Small intestine (tissue), 7 donors: ENCODE measurements at regions not wholly inside any gene's neighbourhood (a gene's known extent, or its start where the extent isn't known, plus 50 kb on each side); places are given as distances from the start of the nearest gene placed in this dataset.
"Not testable (repeated sequence)": the region's sequence is repeated elsewhere in the genome, so short reads cannot be mapped to it uniquely, and the experiment has no call there.

ENCODE experiments used
- DNase-seq, 2 donors: peaks; one replicate each; pipeline versions ENCODE4 v3.0.0 to v3.0.0-alpha.2; 2013
- FAIRE-seq: peaks from 2 replicates; lab custom pipeline; 2012; peaks lifted over from hg19 to GRCh38; lab: Jason Lieb, UNC
- H3K27ac ChIP-seq, 3 donors: one replicate each; pipeline ENCODE4 v1.5.1; 2013; ENCODE audit warnings: low read length in 2 of 3, mild to moderate bottlenecking in 2 of 3, control low read depth in 1 of 3, inconsistent platforms in 1 of 3, low read depth in 1 of 3, moderate library complexity in 1 of 3
- H3K27me3 ChIP-seq, 3 donors: one replicate each; pipeline ENCODE4 v1.6.1; 2013; ENCODE audit warnings: low read length in 3 of 3, inconsistent platforms in 1 of 3; ENCODE audit not compliant: control insufficient read depth in 3 of 3, insufficient read depth in 3 of 3
- H3K36me3 ChIP-seq, 3 donors: one replicate each; pipeline ENCODE4 v1.6.1; 2013; ENCODE audit warnings: low read length in 3 of 3, inconsistent platforms in 1 of 3, low read depth in 1 of 3, mild to moderate bottlenecking in 1 of 3, moderate library complexity in 1 of 3; ENCODE audit not compliant: control insufficient read depth in 3 of 3, insufficient read depth in 2 of 3
- H3K4me1 ChIP-seq, 3 donors: one replicate each; pipeline ENCODE4 v1.6.1; 2013; ENCODE audit warnings: low read length in 2 of 3, inconsistent platforms in 1 of 3, low read depth in 1 of 3, mild to moderate bottlenecking in 1 of 3, moderate library complexity in 1 of 3; ENCODE audit not compliant: control insufficient read depth in 3 of 3, insufficient read depth in 2 of 3
- H3K4me3 ChIP-seq, 3 donors: one replicate each; pipeline ENCODE4 v1.5.1; 2013; ENCODE audit warnings: low read length in 3 of 3, control low read depth in 1 of 3, inconsistent platforms in 1 of 3, low read depth in 1 of 3, mild to moderate bottlenecking in 1 of 3, moderate library complexity in 1 of 3
- H3K9me3 ChIP-seq, 2 donors: one replicate each; pipeline ENCODE4 v1.6.1; 2013; ENCODE audit warnings: low read depth in 1 of 2, low read length in 1 of 2; ENCODE audit not compliant: control insufficient read depth in 2 of 2, insufficient read depth in 1 of 2
- WGBS, 3 donors: extraction: QIAGEN DNeasy Blood & Tissue Kit; methylation state at CpG; one replicate each; pipeline ENCODE4 v1.1.7; 2013; 5-methylcytosine and 5-hydroxymethylcytosine counted together
- donor health status: healthy with polysubstance abuse.
- donor health status: control.
- donor health status: control.
- donor health status: Bipolar disorder and iron deficiency.
- donor health status: healthy.

DNA sequence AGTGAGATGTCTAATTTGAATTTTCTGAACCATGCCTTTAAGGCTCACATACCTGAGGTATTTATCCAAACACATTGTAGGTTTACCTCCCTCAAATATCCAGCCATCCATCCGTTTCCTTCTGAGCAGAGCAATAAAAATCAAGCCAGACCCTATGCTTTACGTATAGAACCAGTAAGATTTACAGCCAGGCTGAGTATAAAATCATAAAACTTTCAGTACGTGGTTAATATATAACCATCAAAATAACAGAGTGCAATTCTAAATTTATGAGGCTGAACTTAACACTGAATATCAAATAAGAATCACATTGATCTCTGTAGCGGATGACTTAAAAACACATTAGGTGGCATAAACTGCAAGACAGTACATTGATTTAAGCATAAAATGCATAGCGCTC, 877.9 kb upstream of the WWC1 start:
- DNase-seq, result peak; percentile 46 to 62
- WGBS, 3 donors, result 18 to 62% (median 37%) methylated on average over 5 of the region's 5 CpGs
- Histone ChIP-seq H3K4me3 (no peak overlapping the region), H3K27ac (no peak overlapping the region), H3K9me3 (no peaks in the 10 kb centered on the region), H3K27me3 (no peaks in the 10 kb centered on the region), H3K36me3 (no peaks in the 10 kb centered on the region), H3K4me1 (peaks cover 0 to 6% (median 2%) of the 10 kb centered on the region in 3 donors)
- FAIRE-seq, result no peak

DNA sequence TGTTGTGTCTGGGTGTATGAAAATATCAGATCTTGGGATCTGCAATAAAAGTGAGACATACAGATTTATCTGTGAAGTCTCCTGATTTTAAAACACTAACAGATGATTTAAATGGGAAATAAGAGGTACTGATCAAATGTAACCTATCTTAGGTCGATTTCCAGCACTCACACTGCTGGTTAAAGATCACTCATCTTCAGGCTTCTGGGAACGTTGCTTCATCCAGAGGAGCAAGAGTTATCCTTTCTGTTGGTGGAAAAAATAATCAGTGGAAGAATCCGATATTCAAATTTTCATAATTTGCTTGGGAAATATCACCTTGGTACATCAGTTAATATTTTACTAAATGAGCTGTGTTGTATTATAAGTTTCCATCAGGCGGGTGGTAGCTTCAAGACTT, 876.8 kb upstream of the WWC1 start:
- Histone ChIP-seq H3K36me3 (no peaks in the 10 kb centered on the region), H3K27me3 (no peaks in the 10 kb centered on the region), H3K4me3 (no peak overlapping the region), H3K27ac (no peak overlapping the region), H3K9me3 (no peaks in the 10 kb centered on the region), H3K4me1 (peaks cover 0 to 6% (median 2%) of the 10 kb centered on the region in 3 donors)
- FAIRE-seq (no peak), DNase-seq (peak in 1 of 2 donors; percentile 4)
- WGBS, 3 donors, result 16 to 55% (median 29%) methylated on average over 4 of the region's 4 CpGs

DNA sequence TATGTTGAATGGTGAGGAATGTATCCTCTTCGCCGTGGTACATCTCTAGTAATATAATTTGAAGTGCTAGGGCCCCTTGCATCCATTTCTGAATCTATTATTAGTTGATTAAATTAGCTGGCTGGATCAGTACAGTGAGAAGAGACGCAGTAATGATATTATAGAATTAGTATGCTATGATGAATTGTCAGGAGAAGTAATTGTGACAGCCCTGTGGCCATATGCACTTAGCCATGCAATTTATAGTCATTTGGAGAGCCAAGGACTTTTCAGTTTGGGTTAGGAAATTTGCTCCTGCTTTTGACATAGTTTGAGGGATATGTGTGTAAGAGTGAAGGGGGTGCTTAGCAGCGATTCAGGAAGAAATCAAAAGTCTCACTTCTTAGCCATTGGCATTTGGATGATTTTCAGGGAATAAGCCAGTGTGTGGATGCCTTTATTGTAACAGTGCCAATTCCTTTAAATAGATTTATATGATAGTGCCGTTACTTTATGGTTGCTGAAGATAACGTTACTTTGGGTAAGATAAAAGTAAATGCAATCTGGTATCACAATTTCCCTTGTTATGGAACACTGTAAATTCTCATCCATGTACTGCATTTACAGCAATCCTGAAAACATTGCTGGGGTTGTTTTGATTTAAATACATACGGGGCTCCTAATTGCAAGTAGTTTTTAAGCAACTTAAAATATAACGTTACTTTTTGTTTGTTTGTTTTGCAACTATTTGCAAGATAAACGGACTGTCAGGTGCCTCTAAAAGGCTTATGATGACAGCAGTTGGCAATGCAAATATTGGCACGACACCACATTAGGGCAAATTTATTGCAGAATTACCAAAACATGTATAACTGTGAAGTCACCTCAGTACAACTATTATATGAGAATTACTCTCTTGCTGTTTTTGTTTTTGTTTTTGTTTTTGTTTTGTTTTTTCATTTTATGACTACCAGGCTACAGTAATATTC, 875.4 kb upstream of the WWC1 start:
- no peaks in the 10 kb centered on the region for H3K36me3 ChIP-seq
- no peaks in the 10 kb centered on the region for H3K27me3 ChIP-seq
- no peak overlapping the region for H3K4me3 ChIP-seq
- no peak overlapping the region for H3K27ac ChIP-seq
- no peaks in the 10 kb centered on the region for H3K9me3 ChIP-seq
- DNase-seq (no peak), FAIRE-seq (no peak)
- 34 to 48% (median 36%) methylated on average over 10 of the region's 10 CpGs for WGBS, 3 donors
- peaks cover 0 to 6% (median 2%) of the 10 kb centered on the region in 3 donors for H3K4me1 ChIP-seq

DNA sequence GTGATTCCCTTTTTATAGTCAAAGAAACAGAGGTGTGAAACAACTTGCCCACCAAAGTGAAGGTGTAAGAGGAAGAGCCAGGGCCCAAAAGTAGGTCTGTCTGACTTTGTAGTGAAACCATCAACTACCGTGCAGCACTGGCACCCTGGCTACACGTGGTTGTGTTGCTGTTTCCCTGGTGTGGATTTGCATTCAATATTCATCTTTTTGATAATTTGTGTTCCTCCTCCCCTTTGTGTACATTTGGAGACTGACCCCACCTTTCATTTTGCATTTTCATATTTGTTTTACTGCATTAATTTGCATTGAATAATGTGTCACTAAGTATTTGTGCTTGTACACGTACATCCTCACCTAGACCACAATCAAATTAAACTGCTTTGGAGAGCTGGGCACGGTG, 873.8 kb upstream of the WWC1 start:
- Histone ChIP-seq H3K9me3 (no peaks in the 10 kb centered on the region), H3K4me1 (peaks cover 0 to 6% (median 2%) of the 10 kb centered on the region in 3 donors), H3K4me3 (no peak overlapping the region), H3K36me3 (no peaks in the 10 kb centered on the region), H3K27ac (no peak overlapping the region), H3K27me3 (no peaks in the 10 kb centered on the region)
- no peak for DNase-seq
- WGBS, 3 donors, result 86 to 90% (median 89%) methylated on average over 4 of the region's 4 CpGs
- no peak for FAIRE-seq

DNA sequence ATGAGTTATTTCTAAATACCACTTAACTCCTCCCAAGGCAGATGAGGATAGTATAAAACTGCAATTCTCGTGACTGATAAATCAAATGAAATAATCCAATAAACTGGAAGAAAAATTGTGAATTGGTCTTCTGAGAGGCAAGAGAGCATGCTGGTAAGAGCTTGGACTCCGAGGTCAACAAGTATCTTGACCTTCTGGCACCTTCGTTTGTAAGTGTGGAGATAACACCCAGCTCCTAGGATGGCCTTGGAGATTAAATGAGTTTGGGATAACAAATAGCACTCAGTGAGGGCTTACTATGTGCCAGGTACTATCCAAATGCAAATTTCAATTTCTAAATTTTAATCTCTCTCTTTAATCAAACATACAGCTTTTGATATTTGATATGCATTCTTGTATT, 866.3 kb upstream of the WWC1 start:
- Histone ChIP-seq H3K36me3 (no peaks in the 10 kb centered on the region), H3K27ac (no peak overlapping the region), H3K27me3 (no peaks in the 10 kb centered on the region), H3K9me3 (no peaks in the 10 kb centered on the region), H3K4me3 (no peak overlapping the region), H3K4me1 (no peaks in the 10 kb centered on the region)
- WGBS, 3 donors, result 36 to 48% (median 37%) methylated on average over 3 of the region's 3 CpGs
- no peak for DNase-seq
- FAIRE-seq, result no peak

DNA sequence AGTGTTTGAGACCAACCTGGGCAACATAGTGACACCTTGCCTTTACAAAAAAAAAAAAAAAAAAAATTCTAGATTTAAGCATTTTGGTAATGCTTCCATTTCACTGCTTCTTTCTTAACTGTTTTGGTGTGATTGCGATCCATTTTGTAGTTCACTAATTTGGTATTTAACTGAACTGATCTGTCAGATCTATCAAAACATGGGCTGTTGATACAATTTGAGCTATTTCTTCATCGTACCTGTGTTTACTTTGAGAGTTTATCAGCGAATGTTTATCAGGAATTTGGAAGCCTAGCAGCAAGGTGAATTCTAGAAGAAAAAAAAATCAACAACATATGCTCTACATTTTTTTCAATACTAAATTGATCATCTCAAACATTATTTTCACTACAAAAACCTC, 864.9 kb upstream of the WWC1 start:
- Histone ChIP-seq H3K27me3 (no peaks in the 10 kb centered on the region), H3K27ac (no peak overlapping the region), H3K4me1 (no peaks in the 10 kb centered on the region), H3K4me3 (no peak overlapping the region), H3K36me3 (no peaks in the 10 kb centered on the region), H3K9me3 (no peaks in the 10 kb centered on the region)
- FAIRE-seq (no peak), DNase-seq (no peak)
- WGBS, 3 donors, result 42 to 60% (median 44%) methylated on average over 3 of the region's 3 CpGs

DNA sequence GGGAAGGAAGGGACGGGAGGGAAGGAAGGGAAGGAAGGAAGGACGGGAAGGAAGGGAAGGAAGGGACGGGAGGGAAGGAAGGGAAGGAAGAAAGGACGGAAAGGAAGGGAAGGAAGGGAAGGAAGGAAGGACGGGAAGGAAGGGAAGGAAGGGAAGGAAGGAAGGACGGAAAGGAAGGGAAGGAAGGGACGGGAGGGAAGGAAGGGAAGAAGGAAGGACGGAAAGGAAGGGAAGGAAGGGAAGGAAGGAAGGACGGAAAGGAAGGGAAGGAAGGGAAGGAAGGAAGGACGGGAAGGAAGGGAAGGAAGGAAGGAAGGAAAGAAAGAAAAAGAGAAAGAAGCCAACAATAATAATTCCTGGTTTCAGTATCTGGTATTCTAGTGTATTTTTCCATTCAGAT, 863.8 kb upstream of the WWC1 start:
- WGBS, 3 donors, result 92 to 94% (median 92%) methylated on average over 10 of the region's 10 CpGs
- not testable (repeated sequence) for H3K4me3 ChIP-seq, FAIRE-seq, H3K9me3 ChIP-seq, H3K27ac ChIP-seq, DNase-seq, H3K4me1 ChIP-seq, H3K36me3 ChIP-seq, H3K27me3 ChIP-seq

DNA sequence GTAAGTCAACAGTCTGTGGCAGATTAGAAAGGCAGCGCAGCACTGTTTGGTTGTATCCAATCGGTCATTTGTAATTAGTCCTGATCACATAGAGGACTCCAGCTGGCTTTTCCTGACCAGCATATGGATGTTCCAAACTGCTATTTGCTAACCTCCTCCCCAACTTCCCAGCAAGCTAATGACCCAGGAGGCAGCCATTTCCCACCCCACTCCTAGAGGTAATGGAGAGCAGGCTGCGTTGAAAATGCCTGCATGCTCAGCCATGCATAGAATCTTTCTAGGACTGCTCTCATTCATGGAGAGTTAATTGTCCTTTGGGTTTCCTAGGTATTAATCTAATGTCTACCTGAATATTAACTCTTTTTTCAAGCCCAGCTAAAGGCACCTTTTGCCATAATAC, 850.6 kb upstream of the WWC1 start:
- FAIRE-seq (no peak), DNase-seq (peak in 1 of 2 donors; percentile 1)
- Histone ChIP-seq H3K36me3 (no peaks in the 10 kb centered on the region), H3K27ac (no peak overlapping the region), H3K27me3 (no peaks in the 10 kb centered on the region), H3K4me1 (no peaks in the 10 kb centered on the region), H3K9me3 (peaks cover 0 to 3% of the 10 kb centered on the region in 2 donors), H3K4me3 (no peak overlapping the region)
- 40 to 48% (median 45%) methylated on average over 3 of the region's 3 CpGs for WGBS, 3 donors
